NCI-H187 treated with DMSO at 0.1 percent for 48 hours (cell line): ENCODE measurements at regions not wholly inside any gene's neighbourhood (a gene's known extent, or its start where the extent isn't known, plus 50 kb on each side); places are given as distances from the start of the nearest gene placed in this dataset.

Experiments
- DNase-seq: peaks from one replicate; lab custom pipeline; 2025; lab: John Stamatoyannopoulos, UW

DNA sequence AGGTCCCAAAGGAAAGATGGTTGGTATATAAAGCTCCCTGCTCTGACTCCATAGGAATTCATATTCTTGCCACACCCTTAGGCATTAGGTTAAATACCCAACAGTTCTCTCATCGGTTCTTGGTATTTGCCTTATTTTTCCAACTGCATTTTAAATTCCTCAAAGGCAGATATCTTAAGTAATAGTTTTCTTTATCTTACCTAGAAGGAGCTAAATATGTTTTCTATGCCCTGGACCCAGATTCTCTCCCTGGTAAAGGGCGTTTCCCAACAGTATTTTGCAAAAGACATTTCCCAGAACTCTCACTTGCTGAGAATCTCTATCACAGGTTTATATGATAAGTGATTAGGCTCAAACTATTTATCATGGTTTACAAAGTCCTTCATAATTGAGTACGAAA lies 158.6 kb upstream of the BDNF start:
- DNase-seq: no peak

DNA sequence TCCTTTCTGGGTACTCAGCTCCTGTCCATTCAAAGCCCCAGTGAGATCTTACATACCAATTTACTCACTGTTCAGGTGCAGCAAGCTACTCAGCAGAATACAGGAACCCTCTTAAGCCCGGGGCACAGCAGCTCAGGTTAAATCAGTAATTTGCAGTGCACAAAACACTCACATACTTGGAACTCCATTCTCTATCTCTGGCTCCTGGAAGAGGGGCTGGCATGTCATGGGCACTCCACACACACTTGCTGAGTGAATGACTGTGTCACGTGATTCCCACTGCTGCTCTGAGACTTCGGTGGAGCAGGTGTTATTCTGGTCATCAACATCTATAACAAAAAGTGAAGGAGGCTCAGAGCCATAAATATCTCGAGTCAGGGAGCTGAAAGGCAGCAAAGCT lies 157.3 kb upstream of the BDNF start:
- peak; percentile 19 for DNase-seq

DNA sequence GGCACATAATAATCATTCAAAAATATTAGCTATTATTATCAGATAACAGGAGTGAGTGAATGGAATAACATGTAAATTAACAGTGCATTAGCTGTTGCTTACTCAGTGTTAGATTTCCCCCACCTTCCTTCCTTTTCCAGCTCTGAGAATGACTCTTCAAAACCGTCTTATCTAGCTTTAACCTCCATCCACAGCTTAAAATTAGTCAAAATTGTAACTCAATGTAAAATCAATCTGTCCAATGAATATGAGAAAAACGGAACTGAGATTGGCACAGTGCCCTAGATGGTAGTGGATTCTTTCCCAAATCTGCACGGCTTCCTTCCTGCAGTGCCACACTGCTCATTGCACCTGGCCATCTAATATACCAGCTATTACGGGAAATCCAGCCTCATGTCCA lies 156.8 kb upstream of the BDNF start:
- DNase-seq: no peak

DNA sequence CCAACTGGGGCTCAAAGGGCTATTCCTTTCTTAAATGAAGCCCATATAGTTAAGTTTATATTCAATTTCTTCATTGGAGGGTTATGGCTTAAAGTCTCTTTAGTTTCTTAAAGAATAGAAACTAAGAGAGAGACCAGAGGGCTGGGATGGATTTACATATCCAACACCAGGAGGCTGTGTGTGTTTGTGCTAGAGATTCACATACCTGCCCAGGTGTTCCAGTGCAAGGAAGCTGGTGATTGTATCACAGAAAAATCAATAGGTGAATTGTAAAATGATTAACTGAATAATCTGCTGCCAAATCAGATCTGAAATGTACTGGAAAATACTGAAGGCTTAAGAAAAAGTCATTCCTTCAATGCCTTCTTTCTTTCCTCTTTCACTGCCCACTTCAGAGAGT lies 148.2 kb upstream of the BDNF start:
- no peak for DNase-seq

DNA sequence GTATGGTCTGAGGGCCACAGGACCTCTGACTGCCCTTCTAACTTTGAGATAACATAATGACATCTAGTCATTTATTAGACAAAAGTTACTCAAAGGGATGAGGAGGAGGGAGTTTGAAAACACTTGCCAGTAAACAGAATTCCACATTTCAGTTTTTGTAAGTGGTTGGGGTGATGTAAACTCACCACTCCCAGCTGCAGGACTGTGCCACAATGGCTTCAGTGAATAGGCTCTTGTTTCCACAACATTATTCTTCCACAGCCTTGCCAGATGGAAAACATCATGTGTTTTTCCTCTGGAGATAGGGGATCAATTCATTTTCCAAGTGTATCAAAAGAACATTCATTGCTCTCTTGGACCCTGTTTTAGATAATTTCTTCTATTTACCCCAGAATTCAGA lies 147.2 kb upstream of the BDNF start:
- no peak for DNase-seq

DNA sequence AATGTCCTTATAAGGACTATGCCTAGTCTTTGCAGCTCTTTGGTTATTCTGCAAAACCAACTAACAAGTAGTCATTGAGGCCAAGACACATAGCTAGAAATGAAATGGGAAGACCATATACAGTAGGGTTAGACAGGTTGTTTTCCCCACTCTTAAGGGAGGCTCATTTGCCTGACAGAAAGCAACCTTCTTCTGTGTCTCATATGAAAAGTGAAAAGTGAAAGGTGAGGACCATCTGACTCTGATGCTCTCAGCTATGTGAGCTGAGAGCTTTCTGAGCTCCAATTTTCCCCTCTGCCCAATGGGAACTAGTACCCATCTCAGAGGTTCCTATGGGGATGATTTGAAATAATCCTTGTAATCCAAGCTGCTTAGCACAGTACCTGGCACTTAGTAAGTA lies 142.0 kb upstream of the BDNF start:
- no peak for DNase-seq

DNA sequence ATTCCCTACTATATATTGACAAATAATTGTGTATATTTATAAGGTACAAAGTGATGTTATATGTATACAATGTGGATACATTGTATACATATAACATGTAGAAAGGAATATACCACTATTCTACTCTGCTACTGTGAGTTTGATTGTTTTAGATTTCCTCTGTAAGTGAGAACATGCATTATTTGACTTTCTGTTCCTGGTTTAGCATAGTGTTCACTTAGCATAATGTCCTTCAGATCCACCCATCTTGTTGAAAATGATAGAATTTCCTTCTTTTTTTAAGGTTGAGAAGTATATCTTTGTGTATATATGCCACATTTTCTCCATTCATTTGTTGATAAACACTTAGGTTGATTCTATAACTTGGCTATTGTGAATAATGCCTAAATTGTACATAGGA lies 140.8 kb upstream of the BDNF start:
- DNase-seq: no peak

DNA sequence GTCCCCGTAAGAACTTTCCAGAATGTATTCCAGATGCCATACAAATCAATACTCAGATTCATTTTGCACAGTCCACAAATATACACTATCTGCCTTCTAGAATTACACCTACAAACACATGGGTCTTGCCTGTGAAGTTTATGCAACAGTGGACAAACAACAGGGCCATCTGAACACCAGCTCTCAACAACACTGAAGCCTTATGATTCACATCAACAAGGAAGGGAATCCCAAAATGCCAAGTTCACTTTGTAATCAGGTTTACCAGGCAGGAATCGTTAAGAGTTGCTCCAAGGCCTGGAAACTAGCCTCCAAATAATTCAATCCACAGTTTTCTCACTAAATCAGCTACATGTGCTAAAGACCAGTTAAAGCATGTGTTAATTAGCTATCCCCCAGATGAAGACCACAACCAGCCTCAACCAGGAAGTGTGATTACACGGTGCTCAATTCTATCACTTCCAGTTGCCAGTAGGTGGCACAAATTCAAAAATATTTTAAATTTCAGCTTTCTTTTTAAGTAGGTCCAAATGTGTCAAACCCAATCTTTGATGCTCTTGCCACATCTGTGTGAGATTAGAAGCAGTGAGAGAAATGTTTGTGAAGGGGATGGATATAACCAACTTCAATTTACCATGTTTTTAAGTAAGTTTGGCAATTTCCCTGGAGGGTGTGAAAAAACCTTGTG lies 139.1 kb upstream of the BDNF start:
- DNase-seq: no peak

DNA sequence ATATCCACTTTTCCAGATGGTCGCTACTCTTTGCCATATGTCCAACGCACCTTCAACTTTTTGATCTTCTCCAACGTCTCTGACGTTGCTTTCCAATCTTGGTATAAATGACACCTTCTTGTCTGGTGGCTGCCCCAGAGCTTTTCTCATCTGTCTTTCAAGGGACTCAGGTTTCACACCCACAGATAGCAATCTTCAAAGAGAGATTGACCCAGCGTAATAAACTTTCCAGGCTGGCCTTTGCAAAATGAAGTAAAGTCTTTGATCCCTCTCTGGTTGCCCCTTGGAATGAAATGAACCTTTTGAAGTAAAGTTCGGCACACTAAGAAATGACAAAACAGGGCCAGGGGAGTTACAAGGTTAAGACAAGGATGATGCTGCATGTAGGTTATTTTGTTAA lies 138.4 kb upstream of the BDNF start:
- DNase-seq: no peak

DNA sequence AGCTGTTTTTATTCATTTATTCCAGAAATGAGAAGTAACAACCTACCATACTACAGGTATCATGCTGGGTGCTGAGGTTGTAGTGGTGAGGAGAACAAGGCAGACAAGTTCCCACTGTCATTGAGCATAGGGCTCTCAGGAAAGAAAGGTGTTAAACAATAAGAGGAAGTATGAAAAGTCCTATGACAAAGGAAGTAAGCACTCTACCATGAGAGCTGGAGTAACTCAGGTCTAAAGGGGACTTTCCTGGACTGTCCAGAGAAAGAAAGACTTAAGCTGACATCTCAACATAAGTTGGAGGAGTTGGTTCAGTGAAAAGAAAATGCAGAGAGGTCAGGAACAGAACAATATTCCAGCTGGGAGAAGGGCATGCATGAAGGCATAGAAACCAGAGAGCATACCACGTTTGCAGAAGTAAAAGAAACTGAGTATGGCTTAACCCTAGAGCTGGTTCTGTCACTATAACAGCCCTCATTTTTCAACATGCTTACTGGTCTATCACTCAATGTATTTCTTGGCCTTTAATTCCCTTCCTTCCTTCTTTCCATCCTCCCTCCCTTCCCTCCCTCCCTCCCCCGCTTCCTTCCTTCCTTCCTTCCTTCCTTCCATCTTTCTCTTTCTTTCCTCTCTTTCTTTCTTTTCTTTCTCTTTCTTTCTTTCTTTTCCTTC lies 137.8 kb upstream of the BDNF start:
- no peak for DNase-seq

DNA sequence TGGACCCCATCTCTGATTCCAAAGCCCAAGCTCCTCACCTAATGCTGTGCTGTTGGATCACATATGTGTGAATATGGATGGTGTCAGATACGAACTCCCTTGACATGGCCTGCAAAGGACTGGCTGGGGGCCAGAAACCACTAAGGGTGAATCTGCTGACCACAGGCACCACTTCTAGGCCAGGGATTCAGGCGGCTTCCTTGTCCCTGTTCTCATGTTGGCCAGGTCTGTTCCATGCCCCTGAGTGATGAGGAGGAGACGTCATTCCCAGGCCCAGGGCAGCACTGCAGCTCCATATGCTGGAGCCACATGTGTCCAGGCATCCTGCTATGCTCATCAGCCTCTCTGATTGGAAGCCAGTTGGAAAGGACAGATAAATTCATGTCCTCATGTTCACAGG lies 130.0 kb upstream of the BDNF start:
- DNase-seq: no peak

DNA sequence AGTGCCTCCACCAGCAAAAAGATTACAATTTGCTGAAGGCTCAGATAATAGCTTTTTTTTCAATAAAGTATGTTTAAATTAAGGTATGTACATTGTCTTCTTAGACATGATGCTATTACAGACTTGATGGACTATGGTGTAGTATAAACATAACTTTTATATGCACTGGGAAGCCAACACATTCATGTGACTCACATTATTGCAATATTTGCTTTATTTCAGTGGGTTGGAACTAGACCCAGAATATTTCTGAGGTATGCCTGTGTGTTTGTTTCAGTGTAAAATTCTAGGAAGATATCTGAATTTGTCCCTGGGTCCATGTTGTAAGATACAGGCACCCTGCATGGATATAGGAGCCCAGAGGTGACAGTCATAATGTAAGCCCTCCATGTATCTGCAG lies 120.0 kb upstream of the BDNF start:
- DNase-seq: no peak

DNA sequence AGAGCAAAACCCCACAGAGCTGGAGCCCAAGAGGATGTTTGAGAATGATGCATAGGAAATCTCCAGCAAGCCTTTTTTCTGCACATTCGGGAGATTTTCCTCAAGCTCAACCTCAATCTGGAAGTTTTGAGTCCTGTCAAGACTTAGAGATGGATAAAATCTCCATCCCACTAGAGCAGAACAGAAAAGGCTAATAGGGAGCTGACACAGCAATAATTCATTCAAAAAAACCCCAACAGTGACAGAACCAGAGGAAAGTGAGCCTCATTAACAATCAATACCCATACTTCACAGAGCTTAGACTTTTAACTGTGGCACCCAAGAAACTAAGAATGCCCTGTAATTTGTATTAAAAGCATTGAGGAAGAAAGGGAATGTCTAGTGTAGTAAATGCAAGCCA lies 115.9 kb upstream of the BDNF start:
- no peak for DNase-seq

DNA sequence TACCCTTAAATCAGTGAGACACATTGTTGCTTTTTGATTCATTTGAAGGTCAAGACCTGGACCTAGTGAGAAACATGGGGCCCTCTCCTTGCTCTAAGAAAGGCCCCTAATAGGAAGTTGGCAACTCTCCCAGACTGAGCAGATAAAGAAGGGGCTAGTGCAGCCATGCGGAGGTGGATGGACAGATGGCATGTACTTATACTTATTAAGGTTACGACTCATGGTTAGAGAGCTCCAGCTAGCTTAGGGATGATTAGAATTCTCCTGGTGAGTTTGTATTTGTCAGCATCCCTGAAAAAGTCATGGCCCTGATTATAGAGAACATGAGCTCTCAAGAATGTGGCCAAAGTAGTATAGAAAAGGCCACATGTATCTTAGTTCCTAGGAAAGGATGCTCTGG lies 112.1 kb upstream of the BDNF start:
- no peak for DNase-seq

DNA sequence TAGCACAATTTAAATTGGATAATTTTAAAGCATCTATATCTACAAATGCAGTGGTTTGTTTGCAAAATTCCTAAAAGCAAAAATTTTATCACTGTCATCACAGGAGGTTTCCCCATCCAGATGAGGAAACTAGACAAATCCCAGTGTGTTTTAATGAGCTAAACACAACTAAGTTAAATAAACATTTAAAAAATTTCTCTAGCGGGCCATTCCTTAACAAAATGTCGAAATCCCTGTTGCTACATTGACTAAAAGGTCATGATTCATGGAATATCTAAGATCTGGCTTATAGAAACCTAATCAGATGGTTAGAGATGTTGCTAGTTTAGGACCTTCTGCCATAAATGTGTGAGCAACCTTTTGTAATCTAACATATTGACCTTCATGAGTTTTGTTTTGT lies 107.3 kb upstream of the BDNF start:
- DNase-seq: no peak

DNA sequence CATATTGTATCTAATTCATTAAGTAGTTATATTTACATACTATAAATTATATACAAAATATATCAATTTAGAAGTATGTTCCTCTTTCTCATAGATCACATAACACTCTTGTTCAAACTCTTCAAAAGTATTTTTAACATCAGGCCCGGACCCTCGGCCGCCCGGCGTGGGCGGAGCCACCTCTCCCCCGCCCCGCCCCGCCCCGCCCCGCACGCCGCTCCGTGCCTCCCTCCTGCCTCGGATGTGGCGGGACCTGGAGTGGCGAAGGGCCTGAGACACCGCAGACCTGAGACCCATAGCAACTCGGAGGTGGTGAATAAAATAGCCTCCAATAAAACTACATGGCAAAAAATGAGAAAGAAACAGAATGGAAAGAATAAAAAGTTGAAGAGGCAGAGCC lies 105.9 kb upstream of the BDNF start:
- DNase-seq: no peak

DNA sequence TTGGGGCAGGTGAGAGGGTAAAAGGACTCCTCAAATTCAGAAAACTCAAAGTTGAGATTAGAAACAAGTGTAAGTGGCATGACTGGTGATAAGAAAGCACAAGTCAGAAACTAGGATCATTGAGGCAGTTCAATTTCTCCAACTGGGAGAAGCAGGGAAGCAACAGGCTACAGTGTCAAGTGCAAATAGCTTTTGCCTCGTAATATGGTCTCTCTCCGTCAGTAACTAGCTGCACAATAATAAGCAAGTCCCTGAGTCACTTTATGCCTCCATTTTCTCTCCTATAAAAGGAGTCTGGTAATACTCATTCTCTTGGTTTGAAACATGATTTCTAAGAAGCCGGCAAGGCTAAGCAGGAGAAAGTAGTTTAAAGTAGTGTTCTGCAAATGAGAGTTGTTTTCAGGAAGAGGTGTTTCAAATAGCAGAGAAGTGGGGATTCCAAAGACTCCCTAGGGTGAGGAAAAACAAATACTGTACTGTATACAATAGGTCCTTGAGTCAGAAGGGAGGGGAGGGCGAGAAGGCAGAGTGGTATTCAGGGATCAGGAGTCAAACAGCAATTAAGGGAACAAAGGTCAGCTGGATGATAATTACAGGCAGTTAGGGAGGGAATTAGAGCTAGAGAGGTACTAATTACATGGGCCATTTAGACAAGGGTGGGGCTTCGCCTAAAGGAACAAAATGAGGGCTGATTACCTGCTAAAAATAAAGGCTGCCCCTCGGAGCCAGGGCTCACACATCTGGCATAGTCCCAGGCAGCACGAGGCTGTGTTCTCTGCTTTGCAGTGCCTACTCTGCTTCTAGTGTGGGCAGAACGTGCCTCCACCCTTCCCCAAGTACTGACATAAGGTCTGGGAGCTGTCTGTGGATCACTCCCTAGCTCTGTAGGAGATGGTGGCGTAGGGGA lies 96.0 kb upstream of the BDNF start:
- peak; percentile 99 for DNase-seq

DNA sequence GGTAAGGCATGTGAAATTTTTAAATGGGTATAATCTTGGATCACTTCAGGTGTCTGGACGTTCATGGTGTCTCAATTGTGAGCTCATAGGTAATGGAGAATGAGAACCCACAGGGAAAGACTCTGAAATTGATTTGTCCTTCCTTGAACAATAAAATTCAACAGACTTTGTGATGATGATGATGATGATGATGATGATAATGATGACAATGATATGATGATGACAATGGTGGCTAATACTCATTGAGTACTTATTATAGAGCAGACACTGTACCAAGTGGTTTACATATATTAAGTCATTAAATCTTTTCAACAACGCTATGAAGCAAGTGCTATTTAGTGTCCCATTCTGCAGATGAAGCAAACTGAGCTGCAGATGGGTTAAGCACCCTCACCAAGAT lies 86.6 kb upstream of the BDNF start:
- no peak for DNase-seq

DNA sequence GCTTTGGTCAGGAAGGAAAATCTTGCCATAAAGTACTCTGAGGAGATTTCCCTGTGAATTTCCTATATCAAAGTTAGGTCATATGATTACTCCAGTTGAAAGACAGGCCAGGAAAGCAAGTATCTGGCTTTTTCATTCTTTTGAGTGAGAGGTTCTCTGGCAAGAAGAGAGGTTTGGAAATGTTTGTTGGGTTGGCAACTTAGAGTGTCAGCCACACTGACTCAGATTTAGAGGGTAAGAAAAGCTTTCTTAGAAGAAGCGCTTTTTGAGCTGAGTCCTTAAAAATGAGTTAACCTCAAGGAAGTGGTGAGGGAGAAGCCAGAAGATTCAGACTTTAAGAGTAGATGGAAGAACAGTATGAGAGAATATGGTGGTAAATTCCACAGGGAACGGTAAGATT lies 86.1 kb upstream of the BDNF start:
- no peak for DNase-seq

DNA sequence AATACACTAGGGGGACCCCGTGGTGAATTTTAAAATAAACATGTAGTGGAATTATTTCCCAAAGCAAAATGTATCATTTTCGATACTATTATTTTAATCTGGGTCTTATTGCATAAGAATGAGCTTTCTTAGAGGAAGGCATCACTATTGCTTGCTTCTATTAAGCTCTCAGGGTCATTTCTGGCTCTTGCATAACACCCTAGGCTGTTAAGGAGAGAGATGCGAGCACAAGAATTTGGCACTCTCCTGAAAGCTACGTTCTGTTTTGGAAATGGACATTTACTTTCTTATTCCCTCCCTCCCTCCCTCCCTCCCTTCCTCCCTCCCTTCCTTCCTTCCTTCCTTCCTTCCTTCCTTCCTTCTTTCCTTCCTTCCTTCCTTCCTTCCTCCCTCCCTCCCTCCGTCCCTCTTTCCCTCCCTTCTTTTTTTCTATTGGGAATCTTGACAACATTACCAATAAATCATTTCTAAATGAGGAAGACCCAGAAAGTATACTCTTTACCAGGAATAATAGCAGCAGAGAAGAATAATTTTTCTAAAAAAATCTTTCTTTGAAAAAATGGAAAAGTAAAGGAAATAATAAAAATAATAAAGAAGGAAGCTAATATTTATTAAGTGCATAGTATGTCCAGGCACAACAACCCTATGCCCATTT lies 83.6 kb upstream of the BDNF start:
- DNase-seq: no peak

DNA sequence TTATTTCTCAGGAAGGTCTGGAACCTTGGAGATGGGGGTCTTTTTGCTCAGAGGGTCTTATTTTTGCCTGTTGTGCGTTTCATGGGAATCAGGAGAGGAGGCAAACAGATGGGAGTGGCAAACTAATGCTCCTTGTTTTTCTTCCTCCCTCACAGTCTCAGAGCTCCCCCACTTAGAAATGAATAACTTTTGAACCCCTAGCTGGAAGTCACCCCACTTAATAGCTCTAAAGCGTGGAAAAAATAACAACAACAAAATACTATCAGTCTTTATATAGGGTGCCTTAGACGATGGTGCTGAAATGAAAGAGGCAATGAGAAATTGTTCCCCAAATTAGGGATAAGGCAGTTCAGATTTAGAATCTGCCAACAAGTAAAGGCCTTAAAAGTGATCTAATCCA lies 76.8 kb upstream of the BDNF start:
- no peak for DNase-seq

DNA sequence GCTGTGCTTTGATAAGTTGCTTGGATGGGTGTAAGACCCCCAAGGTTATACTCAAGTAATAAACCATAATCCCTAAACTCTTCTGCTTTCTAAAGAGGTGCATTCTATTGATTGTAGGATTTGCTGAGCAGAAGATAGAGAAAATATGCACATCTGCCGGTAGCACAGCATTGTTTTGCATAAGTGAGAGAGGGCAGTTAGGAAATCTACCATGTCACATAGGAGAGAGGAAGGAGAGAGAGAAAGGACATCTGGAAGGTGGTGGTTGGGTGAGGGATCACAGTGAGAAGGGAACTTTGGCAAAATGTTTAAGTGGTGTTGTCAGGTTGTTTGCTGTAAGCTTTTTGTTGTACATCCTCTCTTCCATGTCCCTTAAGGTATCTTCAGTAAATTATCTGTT lies 73.6 kb upstream of the BDNF start:
- no peak for DNase-seq

DNA sequence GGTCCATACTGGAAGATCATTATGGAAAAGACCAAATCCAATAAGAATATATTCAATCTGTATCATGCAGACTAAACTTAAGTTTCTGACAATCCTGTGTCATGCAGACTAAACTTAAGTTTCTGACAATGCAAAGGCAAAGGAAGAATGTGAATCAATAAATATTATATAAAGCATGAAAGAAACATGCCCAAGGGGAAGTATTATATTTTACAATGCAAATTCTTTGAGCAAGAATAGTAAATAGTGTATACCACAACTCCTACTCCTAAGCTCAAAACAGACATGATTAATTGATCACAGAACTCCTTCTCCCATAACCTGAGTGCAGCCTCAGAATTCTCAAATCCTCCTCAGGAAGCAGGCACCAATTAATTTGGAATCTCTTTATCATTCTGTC lies 71.3 kb upstream of the BDNF start:
- DNase-seq: no peak
